HG03571 (cell line): ENCODE measurements at regions not wholly inside any gene's neighbourhood (a gene's known extent, or its start where the extent isn't known, plus 50 kb on each side); places are given as distances from the start of the nearest gene placed in this dataset.
"Not testable (repeated sequence)": the region's sequence is repeated elsewhere in the genome, so short reads cannot be mapped to it uniquely, and the experiment has no call there.

Experiments used
- ATAC-seq: cut with Tn5 transposase; IDR thresholded peaks from one replicate; pipeline ENCODE4 v1.9.1; 2021; ENCODE audit not compliant: unreplicated experiment

GRCh38 chr5:115439042-115439441 is 105.5 kb downstream of the FEM1C start:
- no peak for ATAC-seq

- no peak for ATAC-seq
Observed at GRCh38 chr5:115435778-115436712, 108.5 kb downstream of the FEM1C start.

GRCh38 chr5:115435065-115435777 is 109.4 kb downstream of the FEM1C start:
- no peak for ATAC-seq

GRCh38 chr5:115433918-115434317 is 110.7 kb downstream of the FEM1C start:
- no peak for ATAC-seq

GRCh38 chr5:115432691-115433090 is 111.9 kb downstream of the FEM1C start:
- no peak for ATAC-seq

GRCh38 chr5:115431116-115431515 is 113.5 kb downstream of the FEM1C start:
- ATAC-seq, result no peak

GRCh38 chr5:115430374-115430773 is 114.2 kb downstream of the FEM1C start:
- no peak for ATAC-seq

GRCh38 chr5:115429345-115429940 is 115.1 kb downstream of the FEM1C start:
- no peak for ATAC-seq

- no peak for ATAC-seq
Observed at GRCh38 chr5:115428676-115429075, 115.9 kb downstream of the FEM1C start.

GRCh38 chr5:115428248-115428647 is 116.3 kb downstream of the FEM1C start:
- ATAC-seq, result no peak

GRCh38 chr5:115424446-115424845 is 120.1 kb downstream of the FEM1C start:
- no peak for ATAC-seq

- ATAC-seq, result no peak
Observed at GRCh38 chr5:115424030-115424429, 120.5 kb downstream of the FEM1C start.

- ATAC-seq, result no peak
Observed at GRCh38 chr5:115423541-115423940, 121.0 kb downstream of the FEM1C start.

GRCh38 chr5:115423051-115423450 is 121.5 kb downstream of the FEM1C start:
- no peak for ATAC-seq

- ATAC-seq, result not testable (repeated sequence)
Observed at GRCh38 chr5:115420812-115421211, 123.8 kb downstream of the FEM1C start.

GRCh38 chr5:115419846-115420585 is 123.6 kb upstream of the CCDC112 start:
- no peak for ATAC-seq

- no peak for ATAC-seq
Observed at GRCh38 chr5:115418788-115419187, 122.3 kb upstream of the CCDC112 start.

- no peak for ATAC-seq
Observed at GRCh38 chr5:115417076-115417475, 120.6 kb upstream of the CCDC112 start.

- no peak for ATAC-seq
Observed at GRCh38 chr5:115415143-115415491, 118.7 kb upstream of the CCDC112 start.

- no peak for ATAC-seq
Observed at GRCh38 chr5:115414406-115415142, 118.1 kb upstream of the CCDC112 start.
